Right renal pelvis (tissue), 4 donors: ENCODE measurements at regions not wholly inside any gene's neighbourhood (a gene's known extent, or its start where the extent isn't known, plus 50 kb on each side); places are given as distances from the start of the nearest gene placed in this dataset.

ENCODE experiments used
- DNase-seq, 4 donors: peaks; one replicate each; pipeline ENCODE4 v3.0.0-alpha.2; 2013; ENCODE audit warnings: low read depth in 4 of 4, low spot score in 3 of 4, missing footprints in 1 of 4

GRCh38 chr14:101451166-101451565 is 110.1 kb upstream of the DIO3 start:
- DNase-seq = no peak

GRCh38 chr14:101453225-101453624 is 108.1 kb upstream of the DIO3 start:
- DNase-seq = no peak

DNA sequence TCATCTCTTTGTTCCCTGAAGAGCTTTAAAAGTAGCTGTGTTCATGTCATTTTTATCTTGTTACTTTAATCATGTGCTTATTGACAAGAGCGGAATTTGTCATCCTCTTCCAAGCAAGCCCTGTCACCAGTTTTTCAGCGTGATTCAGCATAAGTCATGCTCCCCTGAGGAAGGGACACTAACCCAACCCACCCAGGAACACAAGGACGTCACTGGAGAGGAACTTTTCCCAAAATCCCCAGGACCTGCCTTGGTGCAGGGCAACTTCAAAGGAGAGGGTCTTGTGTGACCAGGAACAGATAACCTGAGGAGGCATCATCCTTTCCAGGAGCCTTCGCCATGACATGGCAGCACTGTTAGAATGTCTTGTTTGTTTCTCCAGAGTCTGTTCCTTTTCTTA is 107.1 kb upstream of the DIO3 start:
- DNase-seq = no peak

DNA sequence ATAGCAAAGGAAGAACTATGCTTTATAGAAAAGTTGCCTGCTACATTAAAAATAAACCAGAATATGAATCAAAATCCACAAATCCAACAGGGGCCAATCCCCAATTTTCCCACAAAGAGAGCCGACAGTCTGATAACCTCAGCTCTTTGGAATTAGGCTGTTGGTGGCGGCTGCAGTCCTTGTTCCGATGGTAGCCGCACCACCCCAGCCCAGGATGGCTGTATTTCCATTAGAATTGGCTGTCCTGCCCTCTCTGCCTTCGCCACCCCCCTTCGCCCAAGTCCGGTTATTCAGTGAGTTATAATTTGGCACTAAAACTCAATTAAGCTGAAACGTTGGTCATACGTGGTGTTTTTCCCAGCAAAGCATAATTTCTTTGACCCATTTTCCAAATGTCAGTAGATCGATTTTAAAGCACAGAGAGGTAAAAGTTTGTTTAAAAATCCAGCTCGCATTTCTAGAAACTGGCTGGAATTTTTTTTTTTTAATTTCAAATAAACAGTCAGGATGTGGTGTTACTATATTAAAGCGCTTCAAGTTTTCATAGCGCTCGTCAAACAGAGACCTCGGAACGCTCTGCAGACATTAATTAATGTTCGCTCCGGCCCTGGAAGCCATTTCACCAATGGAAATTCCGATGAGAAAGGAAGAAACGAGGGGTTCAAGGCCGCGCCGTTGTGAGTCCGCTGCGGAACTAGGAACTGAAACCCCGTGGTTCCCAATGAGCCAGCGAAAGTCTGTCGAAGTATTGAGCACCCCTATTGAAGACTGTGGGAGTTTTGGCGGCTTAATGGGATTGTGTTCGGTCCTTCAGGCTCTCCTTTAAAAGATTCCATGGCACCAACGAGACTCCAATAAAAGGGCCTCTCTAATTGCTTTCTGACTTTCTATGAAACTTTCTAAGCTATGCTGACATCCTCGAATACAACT is 104.8 kb upstream of the DIO3 start:
- no peak for DNase-seq

- no peak for DNase-seq
These were observed 103.9 kb upstream of the DIO3 start for GRCh38 chr14:101457301-101457935.

GRCh38 chr14:101457936-101458740 is 103.2 kb upstream of the DIO3 start:
- no peak for DNase-seq

GRCh38 chr14:101458741-101459550 is 102.3 kb upstream of the DIO3 start:
- no peak for DNase-seq

DNA sequence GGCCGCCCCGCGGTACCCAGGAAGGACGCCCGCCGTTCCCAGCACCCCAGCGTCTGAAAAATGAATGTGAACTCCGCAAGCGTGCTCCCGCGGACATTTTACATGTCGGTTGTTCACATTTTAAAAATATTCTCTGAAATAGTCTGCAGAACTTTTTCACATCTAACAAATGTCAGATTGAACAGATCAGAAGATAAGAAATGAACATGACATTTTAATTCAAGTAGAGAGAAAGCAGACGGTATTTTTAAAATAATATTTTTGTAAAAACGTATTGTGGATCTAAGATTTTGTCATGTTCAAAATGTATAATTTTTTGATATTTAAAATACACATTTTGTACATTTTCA is 101.8 kb upstream of the DIO3 start:
- no peak for DNase-seq

- DNase-seq = no peak
These were observed 100.8 kb upstream of the DIO3 start for GRCh38 chr14:101460521-101460920.

DNA sequence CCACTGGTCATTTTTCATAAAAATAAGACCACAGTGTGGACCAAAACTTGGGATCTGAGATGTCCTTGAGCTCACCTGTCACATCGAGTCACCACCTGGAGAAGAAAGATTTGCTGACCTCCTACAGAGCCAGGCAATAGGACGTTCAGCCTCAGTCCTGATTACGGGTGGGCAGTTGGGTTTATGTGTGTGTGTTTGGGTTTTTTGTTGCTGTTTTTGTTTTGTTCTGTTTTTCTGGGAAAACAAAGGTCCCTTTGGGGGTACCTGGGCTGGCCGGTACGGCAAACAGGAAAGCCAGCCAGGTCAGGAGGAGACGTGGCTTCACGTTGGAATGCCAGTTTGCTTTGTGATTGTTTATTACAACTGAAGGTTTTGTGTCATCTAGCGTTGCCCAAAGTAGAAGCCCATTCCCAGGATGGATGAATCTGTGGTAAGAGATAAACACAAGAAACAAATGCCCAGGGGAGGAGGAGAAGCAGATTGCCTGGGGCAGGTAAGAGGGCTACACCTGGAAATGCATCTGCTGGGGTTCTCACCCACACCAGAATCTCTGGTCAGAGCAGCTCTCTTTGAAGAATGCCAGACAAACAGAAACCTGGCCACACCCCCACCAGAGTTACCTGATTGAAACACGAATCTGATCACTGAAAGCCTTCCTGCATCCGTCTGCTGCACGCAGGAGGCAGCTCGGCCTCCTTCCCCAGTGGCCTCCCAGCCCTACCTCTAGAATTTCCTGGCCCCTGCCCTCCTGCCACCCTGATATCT is 100.1 kb upstream of the DIO3 start:
- no peak for DNase-seq

GRCh38 chr14:101461891-101462290 is 99.4 kb upstream of the DIO3 start:
- no peak for DNase-seq

- DNase-seq = no peak
These were observed 98.3 kb upstream of the DIO3 start for GRCh38 chr14:101462726-101463565.

DNA sequence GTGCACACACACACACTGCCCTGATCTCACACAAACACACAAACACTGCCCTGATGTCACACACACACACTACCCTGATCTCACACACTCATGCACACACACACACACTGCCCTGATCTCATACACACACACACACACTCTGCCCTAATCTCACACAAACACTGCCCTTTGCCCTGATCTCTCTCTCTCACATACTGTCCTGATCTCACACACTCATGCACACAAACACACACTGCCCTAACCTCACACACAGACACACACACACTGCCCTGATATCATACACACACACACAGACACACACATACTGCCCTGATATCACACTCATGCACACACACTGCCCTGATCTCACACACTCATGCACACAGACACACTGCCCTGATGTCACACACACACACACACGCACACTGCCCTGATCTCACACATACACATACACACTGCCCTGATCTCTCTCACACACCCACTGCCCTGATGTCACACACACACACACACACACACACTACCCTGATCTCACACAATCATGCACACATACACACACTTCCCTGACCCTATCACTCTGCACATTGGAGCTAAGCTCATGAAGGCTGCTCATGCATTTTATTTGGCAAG is 97.6 kb upstream of the DIO3 start:
- DNase-seq = no peak

DNA sequence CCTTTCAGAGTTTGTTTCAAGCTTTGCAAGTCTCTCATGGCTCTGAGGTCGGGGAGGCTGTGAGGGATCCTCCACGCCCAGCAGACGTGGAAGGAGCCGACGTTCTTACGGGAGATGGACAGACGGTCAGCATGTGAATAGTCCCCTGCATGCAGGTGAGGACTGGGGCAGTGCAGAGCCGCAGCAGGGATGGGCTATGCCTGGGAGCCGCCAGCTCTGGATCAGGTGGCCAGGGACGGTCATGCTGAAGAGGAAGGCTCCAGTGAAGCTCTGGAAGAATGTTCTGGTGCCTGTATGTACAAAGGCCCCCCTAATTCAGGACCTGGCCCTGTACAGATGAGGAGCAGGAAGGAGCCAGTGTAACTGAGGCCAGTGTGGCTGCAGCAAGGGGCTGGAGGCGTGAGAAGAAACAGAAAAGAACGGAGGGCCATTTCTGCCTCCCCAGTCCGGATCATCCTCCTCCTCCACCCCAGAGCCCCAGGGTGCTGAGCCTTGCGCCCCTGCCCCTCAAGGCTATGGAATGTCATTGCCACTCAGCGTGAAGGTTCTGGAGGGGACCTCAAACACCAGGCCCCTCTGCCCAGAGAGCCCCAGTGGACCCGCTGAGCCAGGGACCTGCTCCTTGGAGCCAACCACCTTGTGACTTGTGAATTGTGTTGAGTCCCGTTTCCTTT is 96.8 kb upstream of the DIO3 start:
- DNase-seq = no peak

- no peak for DNase-seq
These were observed 96.1 kb upstream of the DIO3 start for GRCh38 chr14:101464984-101465794.

- DNase-seq = no peak
These were observed 95.4 kb upstream of the DIO3 start for GRCh38 chr14:101465795-101466448.
